ENCODE measurements at regions not wholly inside any gene's neighbourhood (a gene's known extent, or its start where the extent isn't known, plus 50 kb on each side); places are given as distances from the start of the nearest gene placed in this dataset.

DNA sequence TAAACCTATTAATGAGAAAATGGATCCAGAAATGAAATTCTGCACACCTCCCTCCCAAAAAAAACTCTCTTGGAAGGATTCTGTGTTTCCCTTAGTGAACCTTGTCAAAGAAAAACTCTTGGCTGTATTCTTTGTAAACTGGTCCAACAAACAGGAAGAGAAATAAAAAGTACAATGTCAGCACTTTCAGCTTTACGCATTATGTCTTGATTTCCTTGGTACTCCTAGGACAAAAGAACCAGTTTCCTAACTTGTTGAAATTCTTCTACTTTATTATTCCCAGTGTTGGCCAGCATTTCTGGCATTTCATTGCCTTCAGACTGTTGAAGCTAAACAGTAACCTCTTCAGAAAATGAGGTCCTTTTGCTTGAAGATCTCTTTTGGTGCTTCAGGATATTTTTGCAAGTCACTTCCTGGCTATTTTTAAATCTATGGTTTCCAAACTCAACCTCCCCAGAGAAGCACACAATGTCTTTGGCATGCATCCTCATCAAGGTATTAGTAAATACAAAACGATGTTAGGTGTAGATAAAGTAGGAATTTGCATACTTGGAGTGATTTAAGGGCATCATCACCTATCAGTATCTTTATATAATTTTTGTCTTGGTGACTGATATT lies 342.7 kb downstream of the AASDHPPT start:
- Histone ChIP-seq H3K9me3 (no peaks in the 10 kb centered on the region), H3K36me3 (no peaks in the 10 kb centered on the region), H3K4me1 (replicated peaks) (no peaks in the 10 kb centered on the region), H3K27me3 (replicated peaks; ENCODE audit: insufficient read depth) (no peaks in the 10 kb centered on the region), H3K27ac (no peak overlapping the region), H3K4me3 (no peak overlapping the region)
- 37% methylated on average over 2 of the region's 2 CpGs for WGBS
- no peak for TF ChIP-seq POLR2A (IDR thresholded peaks at IDR 0.05)
- no peak for DNase-seq (ENCODE audit: low spot score)
- intact Hi-C loops (cut with DNase I), result no loop called here

DNA sequence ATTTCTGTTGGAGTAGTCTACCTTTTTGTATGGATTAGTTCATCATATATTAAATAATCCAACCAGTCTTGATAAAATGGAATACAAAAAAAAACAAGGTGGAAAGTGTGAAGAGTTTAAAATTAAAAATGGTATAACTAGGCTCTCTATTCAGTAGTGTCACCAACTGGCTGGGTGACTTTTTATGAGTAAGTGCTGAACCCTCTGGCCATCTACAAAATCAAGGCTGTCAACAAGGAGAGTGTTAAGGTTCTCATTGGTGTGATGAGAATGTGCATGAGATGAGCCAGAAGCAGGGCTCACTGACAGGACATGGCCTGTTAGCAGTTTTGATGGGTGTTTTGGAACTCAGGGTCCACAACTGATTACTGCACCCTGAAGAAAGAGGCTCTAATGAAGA lies 343.2 kb downstream of the AASDHPPT start:
- H3K27me3 ChIP-seq (replicated peaks; ENCODE audit: insufficient read depth), result no peaks in the 10 kb centered on the region
- H3K4me3 ChIP-seq, result no peak overlapping the region
- DNase-seq (ENCODE audit: low spot score), result no peak
- H3K4me1 ChIP-seq (replicated peaks), result no peaks in the 10 kb centered on the region
- H3K36me3 ChIP-seq, result no peaks in the 10 kb centered on the region
- no peak overlapping the region for H3K27ac ChIP-seq
- TF ChIP-seq, protein P1, sequence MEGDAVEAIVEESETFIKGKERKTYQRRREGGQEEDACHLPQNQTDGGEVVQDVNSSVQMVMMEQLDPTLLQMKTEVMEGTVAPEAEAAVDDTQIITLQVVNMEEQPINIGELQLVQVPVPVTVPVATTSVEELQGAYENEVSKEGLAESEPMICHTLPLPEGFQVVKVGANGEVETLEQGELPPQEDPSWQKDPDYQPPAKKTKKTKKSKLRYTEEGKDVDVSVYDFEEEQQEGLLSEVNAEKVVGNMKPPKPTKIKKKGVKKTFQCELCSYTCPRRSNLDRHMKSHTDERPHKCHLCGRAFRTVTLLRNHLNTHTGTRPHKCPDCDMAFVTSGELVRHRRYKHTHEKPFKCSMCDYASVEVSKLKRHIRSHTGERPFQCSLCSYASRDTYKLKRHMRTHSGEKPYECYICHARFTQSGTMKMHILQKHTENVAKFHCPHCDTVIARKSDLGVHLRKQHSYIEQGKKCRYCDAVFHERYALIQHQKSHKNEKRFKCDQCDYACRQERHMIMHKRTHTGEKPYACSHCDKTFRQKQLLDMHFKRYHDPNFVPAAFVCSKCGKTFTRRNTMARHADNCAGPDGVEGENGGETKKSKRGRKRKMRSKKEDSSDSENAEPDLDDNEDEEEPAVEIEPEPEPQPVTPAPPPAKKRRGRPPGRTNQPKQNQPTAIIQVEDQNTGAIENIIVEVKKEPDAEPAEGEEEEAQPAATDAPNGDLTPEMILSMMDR (IDR thresholded peaks at IDR 0.05), result no peak
- TF ChIP-seq POLR2A (IDR thresholded peaks at IDR 0.05) (no peak), POLR2AphosphoS5 (IDR thresholded peaks at IDR 0.05) (no peak)
- intact Hi-C loops (cut with DNase I), result no loop called here
- no peaks in the 10 kb centered on the region for H3K9me3 ChIP-seq

DNA sequence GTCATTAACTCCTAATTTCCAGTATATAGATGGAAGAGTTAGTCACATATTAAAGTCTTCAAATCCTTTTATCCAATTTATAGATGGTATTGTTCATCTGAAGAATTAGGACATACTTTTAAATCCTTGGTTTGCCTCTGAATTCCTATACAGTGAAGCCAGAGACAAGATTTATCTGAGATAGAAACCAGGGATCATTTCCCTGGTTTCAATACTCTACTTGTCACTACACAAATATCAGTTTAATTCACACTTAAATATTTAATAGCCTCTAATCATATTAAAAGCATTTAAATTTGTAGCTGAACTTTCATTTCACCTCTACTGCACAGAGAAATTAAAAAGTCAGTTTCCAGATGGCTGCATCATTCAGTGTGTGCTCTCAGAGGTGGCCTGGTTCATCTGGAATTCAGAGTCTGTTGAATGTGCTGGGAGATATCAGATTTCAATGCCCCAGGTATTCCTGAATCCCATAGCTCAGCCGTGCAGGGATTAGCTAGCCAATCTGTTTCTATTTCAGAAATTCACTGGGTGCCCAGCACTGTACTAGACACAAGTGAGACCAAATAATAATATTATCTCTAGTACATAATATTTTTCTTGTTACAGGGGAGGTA lies 344.3 kb downstream of the AASDHPPT start:
- H3K36me3 ChIP-seq, result no peaks in the 10 kb centered on the region
- no peaks in the 10 kb centered on the region for H3K9me3 ChIP-seq
- H3K4me3 ChIP-seq, result no peak overlapping the region
- DNase-seq (ENCODE audit: low spot score), result no peak
- H3K27ac ChIP-seq, result no peak overlapping the region
- WGBS, result 28% methylated on average over 1 of the region's 1 CpG
- intact Hi-C loops (cut with DNase I), result no loop called here
- H3K27me3 ChIP-seq (replicated peaks; ENCODE audit: insufficient read depth), result no peaks in the 10 kb centered on the region
- no peaks in the 10 kb centered on the region for H3K4me1 ChIP-seq (replicated peaks)
- TF ChIP-seq POLR2A (IDR thresholded peaks at IDR 0.05) (no peak), POLR2AphosphoS5 (IDR thresholded peaks at IDR 0.05) (no peak)
- TF ChIP-seq, protein P1 (IDR thresholded peaks at IDR 0.05), result no peak

- Histone ChIP-seq H3K27me3 (replicated peaks; ENCODE audit: insufficient read depth) (no peaks in the 10 kb centered on the region), H3K27ac (no peak overlapping the region)
- intact Hi-C loops (cut with DNase I), result no loop called here
Observed at GRCh38 chr11:106422583-106422982, 345.1 kb downstream of the AASDHPPT start.

DNA sequence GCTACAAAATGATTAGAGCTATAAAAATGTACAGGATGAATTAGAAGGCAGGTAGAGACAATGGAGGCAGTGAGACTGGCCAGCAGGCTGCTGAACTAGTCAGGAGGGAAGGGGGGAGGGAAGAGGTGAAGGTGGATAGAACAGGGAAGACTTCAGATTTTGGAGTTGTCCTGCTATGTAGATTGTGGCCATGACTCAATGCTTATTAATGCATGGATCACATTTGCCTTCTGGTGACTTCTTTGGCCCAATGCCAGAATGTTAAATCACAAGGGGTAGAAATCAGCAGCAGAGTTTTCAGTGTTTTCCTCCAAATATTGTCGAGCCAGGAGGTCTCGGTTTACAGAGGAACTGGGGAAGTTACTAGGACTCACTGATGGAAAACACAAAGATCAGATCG lies 346.6 kb downstream of the AASDHPPT start:
- no peak overlapping the region for H3K4me3 ChIP-seq
- no peaks in the 10 kb centered on the region for H3K4me1 ChIP-seq (replicated peaks)
- intact Hi-C loops (cut with DNase I), result no loop called here
- no peaks in the 10 kb centered on the region for H3K36me3 ChIP-seq
- H3K27me3 ChIP-seq (replicated peaks; ENCODE audit: insufficient read depth), result no peaks in the 10 kb centered on the region
- WGBS, result 71% methylated on average over 3 of the region's 3 CpGs
- TF ChIP-seq, protein P1 (IDR thresholded peaks at IDR 0.05), result no peak
- TF ChIP-seq POLR2AphosphoS5 (IDR thresholded peaks at IDR 0.05), result no peak
- TF ChIP-seq POLR2A (IDR thresholded peaks at IDR 0.05), result no peak
- H3K9me3 ChIP-seq, result no peaks in the 10 kb centered on the region
- DNase-seq (ENCODE audit: low spot score), result no peak
- no peak overlapping the region for H3K27ac ChIP-seq

More at GRCh38 chr11:106422583-106422982, 345.1 kb downstream of the AASDHPPT start:
- TF ChIP-seq POLR2A (IDR thresholded peaks at IDR 0.05) (no peak), POLR2AphosphoS5 (IDR thresholded peaks at IDR 0.05) (no peak)
- TF ChIP-seq, protein P1 (IDR thresholded peaks at IDR 0.05), result no peak
- Histone ChIP-seq H3K4me1 (replicated peaks) (no peaks in the 10 kb centered on the region), H3K4me3 (no peak overlapping the region), H3K36me3 (no peaks in the 10 kb centered on the region), H3K9me3 (no peaks in the 10 kb centered on the region)
- 71% methylated on average over 3 of the region's 3 CpGs for WGBS
- DNase-seq (ENCODE audit: low spot score), result no peak

All from prostate gland (tissue), 2 donors.